GM18517 (cell line): ENCODE measurements at regions not wholly inside any gene's neighbourhood (a gene's known extent, or its start where the extent isn't known, plus 50 kb on each side); places are given as distances from the start of the nearest gene placed in this dataset.
"Not testable (repeated sequence)": the region's sequence is repeated elsewhere in the genome, so short reads cannot be mapped to it uniquely, and the experiment has no call there.

ENCODE experiments used
- ATAC-seq: cut with Tn5 transposase; IDR thresholded peaks from one replicate; pipeline ENCODE4 v1.9.1; 2021; ENCODE audit warnings: mild to moderate bottlenecking, moderate library complexity; ENCODE audit not compliant: unreplicated experiment

- no peak for ATAC-seq
Measured at GRCh38 chr7:35908331-35909216, 107.7 kb downstream of the SEPTIN7 start.

GRCh38 chr7:35909870-35910357 lies 109.1 kb downstream of the SEPTIN7 start:
- no peak for ATAC-seq

- not testable (repeated sequence) for ATAC-seq
Measured at GRCh38 chr7:35910621-35911020, 109.8 kb downstream of the SEPTIN7 start.

- not testable (repeated sequence) for ATAC-seq
Measured at GRCh38 chr7:35913350-35913749, 112.5 kb downstream of the SEPTIN7 start.

GRCh38 chr7:35914214-35914613 lies 113.4 kb downstream of the SEPTIN7 start:
- ATAC-seq = not testable (repeated sequence)

GRCh38 chr7:35915247-35915955 lies 114.5 kb downstream of the SEPTIN7 start:
- not testable (repeated sequence) for ATAC-seq

- ATAC-seq = not testable (repeated sequence)
Measured at GRCh38 chr7:35918217-35918616, 117.4 kb downstream of the SEPTIN7 start.

GRCh38 chr7:35919607-35920006 lies 118.8 kb downstream of the SEPTIN7 start:
- not testable (repeated sequence) for ATAC-seq

- not testable (repeated sequence) for ATAC-seq
Measured at GRCh38 chr7:35921338-35921737, 120.5 kb downstream of the SEPTIN7 start.

GRCh38 chr7:35924668-35925067 lies 123.8 kb downstream of the SEPTIN7 start:
- ATAC-seq = not testable (repeated sequence)

GRCh38 chr7:35926966-35927365 lies 126.1 kb downstream of the SEPTIN7 start:
- not testable (repeated sequence) for ATAC-seq

GRCh38 chr7:35931134-35931533 lies 130.3 kb downstream of the SEPTIN7 start:
- not testable (repeated sequence) for ATAC-seq

GRCh38 chr7:35931551-35931950 lies 130.7 kb downstream of the SEPTIN7 start:
- not testable (repeated sequence) for ATAC-seq

- ATAC-seq = not testable (repeated sequence)
Measured at GRCh38 chr7:35940695-35941094, 139.8 kb downstream of the SEPTIN7 start.

- ATAC-seq = not testable (repeated sequence)
Measured at GRCh38 chr7:35945621-35946020, 144.8 kb downstream of the SEPTIN7 start.

GRCh38 chr7:35955735-35956134 lies 154.9 kb downstream of the SEPTIN7 start:
- ATAC-seq = not testable (repeated sequence)

GRCh38 chr7:35956988-35957387 lies 156.1 kb downstream of the SEPTIN7 start:
- ATAC-seq = not testable (repeated sequence)

GRCh38 chr7:35961260-35961659 lies 160.4 kb downstream of the SEPTIN7 start:
- ATAC-seq = not testable (repeated sequence)

GRCh38 chr7:35962607-35963006 lies 161.8 kb downstream of the SEPTIN7 start:
- not testable (repeated sequence) for ATAC-seq

GRCh38 chr7:35967366-35968139 lies 166.7 kb downstream of the SEPTIN7 start:
- ATAC-seq = no peak
